Myocyte (in vitro differentiated cells): ENCODE measurements at regions not wholly inside any gene's neighbourhood (a gene's known extent, or its start where the extent isn't known, plus 50 kb on each side); places are given as distances from the start of the nearest gene placed in this dataset.
"Not testable (repeated sequence)": the region's sequence is repeated elsewhere in the genome, so short reads cannot be mapped to it uniquely, and the experiment has no call there.

Experiments used
- DNase-seq: peaks from one replicate; pipeline ENCODE4 v3.0.0-alpha.2; 2012; ENCODE audit warnings: low read depth

DNA sequence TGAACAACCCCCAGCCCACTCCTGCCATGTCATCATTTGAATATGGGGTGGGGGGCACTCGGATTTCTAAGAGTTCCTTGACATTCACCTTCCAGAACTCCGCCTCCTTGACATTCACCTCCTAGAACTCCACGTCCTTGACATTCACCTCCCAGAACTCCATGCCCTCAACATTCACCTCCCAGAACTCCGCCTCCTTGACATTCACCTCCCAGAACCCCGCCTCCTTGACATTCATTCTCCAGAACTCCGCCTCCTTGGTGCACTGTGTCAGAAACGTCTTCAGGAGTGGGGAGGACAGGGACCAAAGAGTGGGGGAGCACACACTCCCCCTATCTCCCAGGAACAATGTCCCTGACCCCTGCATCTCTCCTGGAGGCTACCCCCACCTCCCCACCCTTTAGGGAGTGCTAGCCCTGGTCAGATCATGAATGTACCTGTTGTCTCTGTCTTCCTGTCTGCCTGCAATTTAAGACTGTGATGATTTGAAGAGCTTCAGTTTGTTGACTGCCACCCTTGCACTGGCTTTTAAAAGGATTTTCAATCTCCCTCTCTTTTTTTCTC is 110.1 kb downstream of the NPTX2 start:
- DNase-seq = no peak

GRCh38 chr7:98728555-98728954 is 111.5 kb downstream of the NPTX2 start:
- no peak for DNase-seq

DNA sequence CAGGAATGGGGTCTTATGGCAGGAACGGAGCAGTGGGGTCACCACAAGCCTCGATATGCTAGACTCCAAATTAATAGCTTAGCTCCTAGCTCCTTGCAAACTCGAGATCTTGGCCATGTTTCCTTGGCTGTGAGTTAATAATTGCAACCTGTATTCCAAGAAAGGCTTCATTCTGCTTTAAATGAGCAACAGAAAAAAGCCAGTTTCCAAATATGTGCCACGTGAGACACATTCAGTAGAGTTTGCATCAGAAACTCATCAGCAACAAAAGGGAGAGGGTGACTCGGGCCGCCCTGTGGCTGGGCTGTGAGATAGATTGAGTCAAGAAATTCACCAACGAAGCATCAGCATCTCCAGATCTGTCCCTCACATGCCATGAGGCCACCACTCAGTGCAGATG is 112.0 kb downstream of the NPTX2 start:
- DNase-seq = no peak

GRCh38 chr7:98730326-98730725 is 113.2 kb downstream of the NPTX2 start:
- DNase-seq = no peak

GRCh38 chr7:98731651-98732050 is 114.6 kb downstream of the NPTX2 start:
- DNase-seq = no peak

DNA sequence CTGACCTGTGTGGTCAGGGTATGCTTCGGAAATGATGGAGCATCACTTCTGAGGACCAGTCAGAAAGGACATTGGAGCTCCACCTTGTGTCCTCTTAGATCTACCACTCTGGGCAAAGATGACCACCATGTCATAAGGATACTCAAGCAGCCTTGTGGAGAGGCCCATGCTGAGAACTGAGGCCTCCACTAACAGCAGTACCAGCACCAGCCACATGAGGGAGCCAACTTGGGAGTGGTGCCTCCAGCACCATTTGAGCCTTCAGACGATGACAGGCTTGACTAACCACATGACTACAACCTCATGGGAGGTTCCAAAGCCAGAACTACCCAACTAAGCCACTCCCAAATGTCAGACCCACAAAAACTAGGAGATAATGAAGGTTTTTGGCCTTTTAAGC is 116.0 kb downstream of the NPTX2 start:
- peak; percentile 60 for DNase-seq

DNA sequence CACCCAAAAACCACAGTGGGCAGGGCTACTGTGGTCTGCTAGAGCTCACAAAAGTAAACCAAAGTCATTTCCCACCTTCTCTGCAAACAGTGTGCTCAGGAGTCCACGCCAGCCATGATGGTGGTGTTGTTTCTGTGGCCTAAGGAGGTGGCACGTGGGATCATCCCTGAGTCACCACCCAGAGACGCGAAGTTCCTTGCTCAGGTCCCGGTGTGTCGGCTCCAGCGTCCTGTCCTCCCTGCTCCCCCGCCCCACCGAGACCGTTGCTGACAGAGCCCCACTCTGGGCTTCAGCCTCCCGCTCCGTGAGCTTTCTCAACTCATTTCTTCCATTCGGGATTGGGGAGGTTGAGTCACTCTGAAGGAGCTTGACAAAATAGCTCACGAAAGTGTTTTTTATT is 118.7 kb downstream of the NPTX2 start:
- no peak for DNase-seq

DNA sequence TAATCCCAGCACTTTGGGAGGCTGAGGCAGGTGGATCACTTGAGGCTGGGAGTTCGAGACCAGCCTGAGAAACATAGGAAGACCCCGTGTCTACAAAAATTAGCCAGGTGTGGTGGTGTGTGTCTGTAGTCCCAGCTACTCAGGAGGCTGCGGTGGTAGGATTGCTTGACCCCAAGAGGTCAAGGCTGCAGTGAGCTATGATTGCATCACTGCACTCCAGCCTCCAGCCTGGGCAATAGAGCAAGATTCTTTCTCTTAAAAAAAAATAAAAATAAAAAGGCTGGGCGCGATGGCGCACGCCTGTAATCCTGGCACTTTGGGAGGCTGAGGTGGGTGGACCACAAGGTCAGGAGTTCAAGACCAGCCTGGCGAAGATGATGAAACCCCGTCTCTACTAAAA is 119.4 kb downstream of the NPTX2 start:
- DNase-seq = not testable (repeated sequence)

DNA sequence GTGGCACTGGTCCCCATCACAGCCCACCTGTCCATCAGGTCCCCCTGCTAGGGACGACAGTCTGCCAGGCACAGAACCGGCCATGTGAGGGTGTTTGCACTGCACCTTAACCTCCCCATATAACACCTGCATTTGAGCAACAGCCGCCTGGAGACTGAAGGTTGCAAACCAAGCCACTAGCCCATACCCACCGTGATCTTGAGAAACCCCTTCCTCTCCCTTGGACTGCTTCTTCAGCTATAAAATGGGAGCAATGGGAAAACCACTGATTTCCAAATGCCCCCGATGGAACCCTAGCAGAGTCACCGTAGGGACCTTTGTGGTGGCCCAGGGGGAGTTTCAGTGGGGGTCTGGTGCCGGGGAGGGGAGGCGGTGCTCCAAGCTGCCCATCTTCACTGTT is 120.1 kb downstream of the NPTX2 start:
- DNase-seq = no peak

- no peak for DNase-seq
Observed at GRCh38 chr7:98740643-98741042, 123.6 kb downstream of the NPTX2 start.

- peak; percentile 82 for DNase-seq
Observed at GRCh38 chr7:98745722-98746318, 124.0 kb downstream of the TMEM130 start.

DNA sequence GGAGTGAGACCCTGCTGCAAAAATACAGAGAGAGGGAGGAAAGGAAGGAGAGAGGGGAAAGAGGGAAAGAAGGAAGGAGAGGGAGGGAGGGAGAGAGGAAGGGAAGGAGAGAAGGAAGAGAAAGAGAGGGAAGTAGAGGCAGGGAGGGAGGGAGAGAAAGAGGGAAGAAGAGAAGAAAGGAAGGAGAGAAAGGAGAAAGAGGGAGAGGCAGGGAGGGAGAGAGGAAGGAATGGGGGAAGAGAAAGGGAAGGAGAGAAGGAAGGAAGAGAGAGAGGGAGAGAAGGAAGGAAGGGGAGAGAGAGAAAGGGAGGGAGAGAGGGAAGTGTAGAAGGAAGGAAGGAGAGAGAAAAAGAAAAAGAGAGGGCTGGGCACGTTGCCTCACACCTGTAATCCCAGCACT is 121.7 kb downstream of the TMEM130 start:
- DNase-seq = no peak

DNA sequence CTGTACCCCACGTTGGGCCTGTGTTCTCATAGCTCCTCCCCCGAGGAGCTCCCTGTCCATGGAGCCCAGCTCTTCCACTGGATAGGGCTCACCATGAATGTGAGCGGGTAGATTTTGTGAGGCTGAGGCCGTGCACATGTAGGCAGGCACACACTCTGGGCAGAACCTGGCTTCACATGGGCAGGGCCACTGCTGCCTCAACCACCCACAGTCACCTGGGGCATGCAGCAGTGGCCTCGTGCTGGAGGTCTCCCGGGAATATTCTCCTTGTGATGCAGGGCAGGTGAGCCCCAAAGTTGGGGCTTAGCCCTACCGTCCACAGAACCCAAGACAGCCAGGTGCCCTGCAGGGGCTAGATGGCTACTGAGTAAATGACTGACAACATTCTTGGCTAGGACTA is 116.6 kb downstream of the TMEM130 start:
- DNase-seq = no peak

DNA sequence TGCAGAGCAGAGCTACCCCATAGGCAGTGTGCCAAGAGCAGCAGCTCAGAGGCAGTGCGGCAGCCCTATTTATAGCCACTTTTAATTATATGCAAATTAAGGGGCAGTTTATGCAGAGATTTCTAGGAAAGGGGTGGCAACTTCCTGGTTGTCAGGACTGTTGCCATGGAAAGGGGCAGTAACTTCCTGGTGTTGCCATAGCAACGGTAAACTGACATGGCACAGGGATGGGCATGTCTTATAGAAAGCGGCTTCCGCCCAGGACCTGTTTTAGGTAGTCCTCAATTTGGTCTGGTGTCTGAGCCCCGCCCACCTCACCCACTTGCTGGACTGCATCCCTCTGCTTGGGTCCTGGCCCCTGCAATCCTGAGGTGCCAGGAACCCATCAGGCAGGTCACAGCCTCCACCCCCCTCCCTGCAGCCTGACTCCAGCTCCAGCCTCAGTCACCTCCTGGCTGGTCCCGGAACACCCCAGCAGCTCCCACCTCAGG is 115.8 kb downstream of the TMEM130 start:
- no peak for DNase-seq

DNA sequence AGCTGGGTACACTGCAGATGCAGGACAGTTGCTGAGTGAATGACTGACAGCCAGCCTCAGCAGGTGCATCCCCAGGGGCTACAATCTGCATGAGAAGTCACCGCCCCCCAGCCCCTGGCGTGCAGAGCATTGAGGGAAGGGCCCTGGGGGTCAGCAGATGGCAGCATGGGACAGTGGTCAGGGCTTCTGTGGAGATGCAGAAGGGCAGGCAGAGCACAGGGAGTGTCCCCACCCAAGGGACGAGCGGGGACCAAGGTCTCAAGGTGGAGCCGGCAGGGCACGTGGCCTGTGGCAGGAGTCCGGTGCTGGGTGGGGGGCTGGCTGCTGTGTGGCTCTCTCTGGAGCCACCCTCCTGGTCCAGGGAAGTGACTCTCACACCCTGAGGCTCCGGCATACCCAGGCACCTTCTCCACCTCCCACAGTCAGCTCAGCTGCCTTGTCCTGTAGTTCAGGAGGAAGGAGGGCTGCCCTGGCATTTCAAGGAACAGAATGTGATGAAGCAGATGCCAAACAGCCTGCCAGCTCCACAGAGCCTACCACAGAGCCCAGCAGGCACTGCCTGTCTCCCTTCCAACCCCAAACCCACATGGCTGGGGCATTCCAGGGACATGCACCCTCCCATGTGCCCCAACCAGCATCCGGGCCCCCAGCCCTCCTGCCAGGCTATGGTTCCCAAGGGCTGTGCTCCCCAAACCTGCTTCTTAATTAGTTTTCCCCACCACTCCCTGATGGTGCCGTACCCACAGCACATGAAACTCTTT is 114.5 kb downstream of the TMEM130 start:
- peak; percentile 50 for DNase-seq

- no peak for DNase-seq
Observed at GRCh38 chr7:98758157-98758556, 111.7 kb downstream of the TMEM130 start.

GRCh38 chr7:98760201-98760651 is 109.6 kb downstream of the TMEM130 start:
- DNase-seq = peak; percentile 55

GRCh38 chr7:98761225-98761624 is 108.6 kb downstream of the TMEM130 start:
- peak; percentile 30 for DNase-seq

DNA sequence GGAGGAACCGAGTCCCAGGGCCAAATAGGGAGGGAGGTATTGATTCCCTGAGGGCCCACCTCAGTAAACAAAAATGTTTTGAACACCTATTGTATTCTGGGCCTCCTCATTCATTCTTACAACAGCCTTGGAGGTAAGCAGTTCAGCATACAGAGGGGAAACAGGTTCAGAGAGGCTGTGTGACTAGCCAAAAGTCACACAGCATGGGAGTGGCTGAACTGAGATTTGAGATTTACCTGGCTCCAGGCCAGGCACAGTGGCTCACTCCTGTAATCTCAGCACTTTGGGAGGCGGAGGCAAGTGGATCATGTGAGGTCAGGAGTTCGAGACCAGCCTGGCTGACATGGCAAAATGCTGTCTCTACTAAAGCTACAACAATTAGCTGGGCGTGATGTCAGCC is 107.2 kb downstream of the TMEM130 start:
- DNase-seq = no peak

- no peak for DNase-seq
Observed at GRCh38 chr7:98763441-98763840, 106.4 kb downstream of the TMEM130 start.

DNA sequence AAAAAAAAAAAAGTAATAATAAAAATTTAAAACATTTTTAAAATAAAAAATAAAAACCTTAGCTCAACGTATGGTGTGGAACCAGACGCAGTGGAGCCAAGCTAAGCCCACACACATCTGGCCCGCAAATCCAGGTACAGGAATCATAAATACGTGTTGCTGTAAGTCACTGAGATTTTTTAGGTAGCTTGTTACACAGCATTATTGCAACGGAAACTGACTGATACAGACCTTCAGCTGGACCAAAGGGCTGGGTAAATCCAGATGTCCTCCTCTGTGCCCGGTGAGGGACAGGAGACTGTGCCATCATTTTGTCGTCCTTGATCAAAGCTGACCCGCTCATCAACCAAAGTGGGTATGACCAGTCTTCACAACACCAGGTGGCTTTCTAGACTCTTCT is 104.9 kb downstream of the TMEM130 start:
- DNase-seq = no peak

DNA sequence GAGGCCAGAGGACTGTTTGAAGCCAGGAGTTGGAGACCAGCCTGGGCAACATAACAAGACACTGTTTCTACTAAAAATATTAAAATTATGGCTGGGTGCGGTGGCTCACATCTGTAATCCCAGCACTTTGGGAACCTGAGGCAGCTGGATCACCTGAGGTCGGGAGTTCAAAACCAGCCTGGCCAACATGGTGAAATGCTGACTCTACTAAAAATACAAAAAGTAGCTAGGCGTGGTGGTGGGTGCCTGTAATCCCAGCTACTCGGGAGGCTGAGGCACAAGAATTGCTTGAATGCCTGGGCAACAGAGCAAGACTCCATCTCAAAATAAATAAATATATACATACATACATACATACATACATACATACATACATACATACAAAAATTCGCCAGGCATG is 99.7 kb downstream of the TMEM130 start:
- not testable (repeated sequence) for DNase-seq

GRCh38 chr7:98771519-98771918 is 98.3 kb downstream of the TMEM130 start:
- peak; percentile 96 for DNase-seq
